ENCODE measurements at regions not wholly inside any gene's neighbourhood (a gene's known extent, or its start where the extent isn't known, plus 50 kb on each side); places are given as distances from the start of the nearest gene placed in this dataset.

DNA sequence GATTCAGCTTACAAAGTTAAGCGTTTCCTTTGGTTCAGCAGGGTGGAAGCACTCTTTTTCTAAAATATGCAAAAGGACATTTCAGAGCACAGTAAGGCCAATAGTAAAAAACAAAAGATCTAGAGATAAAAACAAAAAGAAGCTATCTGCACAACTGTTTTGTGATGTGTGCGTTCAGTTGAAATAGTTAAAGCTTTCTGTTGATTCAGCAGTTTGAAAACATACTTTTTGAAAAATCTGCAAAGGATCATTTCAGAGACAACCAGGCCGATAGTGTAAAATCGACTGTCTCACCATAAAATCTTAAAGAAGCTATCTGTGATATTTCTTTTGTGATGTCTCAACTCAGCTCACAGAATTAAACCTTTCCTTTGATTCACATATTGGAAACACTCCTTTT lies 300.0 kb upstream of the ALG10B start:
- DNase-seq (ENCODE audit: low spot score) (no peak), ATAC-seq (ENCODE audit: low FRiP score) (no peak)
- TF ChIP-seq, protein P1, sequence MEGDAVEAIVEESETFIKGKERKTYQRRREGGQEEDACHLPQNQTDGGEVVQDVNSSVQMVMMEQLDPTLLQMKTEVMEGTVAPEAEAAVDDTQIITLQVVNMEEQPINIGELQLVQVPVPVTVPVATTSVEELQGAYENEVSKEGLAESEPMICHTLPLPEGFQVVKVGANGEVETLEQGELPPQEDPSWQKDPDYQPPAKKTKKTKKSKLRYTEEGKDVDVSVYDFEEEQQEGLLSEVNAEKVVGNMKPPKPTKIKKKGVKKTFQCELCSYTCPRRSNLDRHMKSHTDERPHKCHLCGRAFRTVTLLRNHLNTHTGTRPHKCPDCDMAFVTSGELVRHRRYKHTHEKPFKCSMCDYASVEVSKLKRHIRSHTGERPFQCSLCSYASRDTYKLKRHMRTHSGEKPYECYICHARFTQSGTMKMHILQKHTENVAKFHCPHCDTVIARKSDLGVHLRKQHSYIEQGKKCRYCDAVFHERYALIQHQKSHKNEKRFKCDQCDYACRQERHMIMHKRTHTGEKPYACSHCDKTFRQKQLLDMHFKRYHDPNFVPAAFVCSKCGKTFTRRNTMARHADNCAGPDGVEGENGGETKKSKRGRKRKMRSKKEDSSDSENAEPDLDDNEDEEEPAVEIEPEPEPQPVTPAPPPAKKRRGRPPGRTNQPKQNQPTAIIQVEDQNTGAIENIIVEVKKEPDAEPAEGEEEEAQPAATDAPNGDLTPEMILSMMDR (IDR thresholded peaks at IDR 0.05) = no peak

DNA sequence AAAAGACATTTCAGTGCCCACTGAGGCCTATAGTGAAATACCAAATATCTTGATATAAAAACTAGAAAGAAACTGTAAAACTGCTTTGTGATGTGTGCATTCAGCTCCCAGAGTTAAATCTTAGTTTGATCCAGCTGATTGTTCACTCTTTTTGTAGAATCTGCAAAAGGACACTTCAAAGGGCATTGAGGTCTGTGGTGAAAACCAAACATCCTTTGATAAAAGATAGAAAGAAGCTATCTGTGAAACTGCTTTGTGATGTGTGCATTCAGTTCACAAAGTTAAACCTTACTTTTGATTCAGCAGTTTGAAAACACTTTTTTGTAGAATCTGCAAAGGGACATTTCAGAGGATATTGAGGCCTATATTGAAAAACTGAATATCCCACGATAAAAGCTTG lies 290.7 kb upstream of the ALG10B start:
- TF ChIP-seq, protein P1 (IDR thresholded peaks at IDR 0.05) = no peak
- DNase-seq (ENCODE audit: low spot score) (no peak), ATAC-seq (ENCODE audit: low FRiP score) (no peak)

DNA sequence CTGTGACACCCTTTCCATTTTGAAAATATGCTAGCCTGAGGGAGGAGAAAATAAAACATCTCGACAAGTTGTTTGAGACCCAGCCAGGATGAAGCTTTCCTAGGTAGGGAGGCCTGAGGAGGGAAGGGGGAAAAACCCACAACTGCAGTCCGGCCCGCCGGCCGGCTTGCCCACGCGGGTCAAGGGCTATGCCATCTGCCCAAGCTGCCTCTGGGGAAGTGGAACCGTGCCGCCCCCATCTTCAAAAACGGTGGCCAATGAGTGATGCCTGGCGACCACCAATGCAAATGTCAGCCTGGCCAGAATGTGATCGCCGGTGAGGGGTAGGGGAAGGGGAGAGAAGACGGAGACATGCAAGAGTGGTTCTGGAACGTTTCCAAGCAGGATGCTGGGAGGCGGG lies 263.5 kb upstream of the ALG10B start:
- DNase-seq (ENCODE audit: low spot score) = no peak
- ATAC-seq (ENCODE audit: low FRiP score) = no peak
- TF ChIP-seq, protein P1 (IDR thresholded peaks at IDR 0.05) = no peak

GRCh38 chr12:38053655-38054464 lies 262.7 kb upstream of the ALG10B start:
- no peak for ATAC-seq (ENCODE audit: low FRiP score)
- no peak for DNase-seq (ENCODE audit: low spot score)
- TF ChIP-seq, protein P1 (IDR thresholded peaks at IDR 0.05) = no peak

DNA sequence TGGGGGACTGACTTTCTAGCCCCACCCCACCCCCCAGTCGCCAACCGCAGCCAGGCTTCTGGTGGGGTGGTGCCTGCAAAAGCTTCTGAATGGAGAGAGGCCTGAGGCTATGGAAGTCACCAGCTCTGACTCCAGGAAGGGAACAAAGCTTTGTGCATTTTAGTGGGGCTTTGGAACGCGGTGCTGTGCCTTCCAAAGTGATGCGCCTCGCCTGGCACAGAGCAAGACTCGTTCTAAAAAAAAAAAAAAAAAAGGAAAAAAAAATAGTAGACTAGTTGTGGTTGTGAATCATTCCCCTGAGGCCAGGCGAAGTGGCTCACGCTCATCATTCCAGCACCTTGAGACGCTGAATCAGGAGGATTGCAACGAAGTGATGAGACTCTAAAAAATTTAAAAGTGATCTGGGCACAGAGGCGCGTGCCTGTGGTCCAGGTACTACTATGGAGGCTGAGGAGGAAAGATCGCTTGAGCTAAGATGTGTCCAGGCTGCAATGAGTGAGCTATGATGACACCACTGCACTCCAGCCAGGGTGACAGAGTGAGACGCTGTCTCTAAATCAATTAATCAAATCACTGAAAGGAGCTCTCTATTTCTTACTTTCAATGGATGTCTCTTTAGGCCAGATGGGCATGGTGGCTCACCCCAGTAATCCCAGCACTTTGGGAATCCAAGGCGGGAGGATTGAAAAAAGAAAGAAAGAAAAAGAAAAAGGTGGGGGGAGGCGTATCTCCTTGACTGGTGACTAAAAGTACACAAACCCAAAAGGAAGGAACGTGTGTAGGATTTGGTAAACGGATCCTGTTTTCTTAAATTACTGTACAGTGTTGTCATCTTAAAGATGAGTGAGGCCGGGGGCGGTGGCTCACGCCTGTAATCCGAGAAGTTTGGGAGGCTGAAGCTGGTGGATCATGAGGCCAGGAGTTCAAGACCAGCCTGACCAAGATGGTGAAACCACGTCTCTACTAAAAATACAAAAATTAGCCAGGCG lies 259.6 kb upstream of the ALG10B start:
- ATAC-seq (ENCODE audit: low FRiP score) = no peak
- DNase-seq (ENCODE audit: low spot score) = no peak
- TF ChIP-seq, protein P1 (IDR thresholded peaks at IDR 0.05) = no peak

- TF ChIP-seq, protein P1 (IDR thresholded peaks at IDR 0.05) = no peak
- DNase-seq (ENCODE audit: low spot score) (no peak), ATAC-seq (ENCODE audit: low FRiP score) (no peak)
These were observed 216.9 kb upstream of the ALG10B start for GRCh38 chr12:38099686-38100085.
